ENCODE measurements at regions not wholly inside any gene's neighbourhood (a gene's known extent, or its start where the extent isn't known, plus 50 kb on each side); places are given as distances from the start of the nearest gene placed in this dataset.

GRCh38 chr5:68924481-68925145 lies 169.2 kb upstream of the SLC30A5 start:
- TF ChIP-seq, protein P1, sequence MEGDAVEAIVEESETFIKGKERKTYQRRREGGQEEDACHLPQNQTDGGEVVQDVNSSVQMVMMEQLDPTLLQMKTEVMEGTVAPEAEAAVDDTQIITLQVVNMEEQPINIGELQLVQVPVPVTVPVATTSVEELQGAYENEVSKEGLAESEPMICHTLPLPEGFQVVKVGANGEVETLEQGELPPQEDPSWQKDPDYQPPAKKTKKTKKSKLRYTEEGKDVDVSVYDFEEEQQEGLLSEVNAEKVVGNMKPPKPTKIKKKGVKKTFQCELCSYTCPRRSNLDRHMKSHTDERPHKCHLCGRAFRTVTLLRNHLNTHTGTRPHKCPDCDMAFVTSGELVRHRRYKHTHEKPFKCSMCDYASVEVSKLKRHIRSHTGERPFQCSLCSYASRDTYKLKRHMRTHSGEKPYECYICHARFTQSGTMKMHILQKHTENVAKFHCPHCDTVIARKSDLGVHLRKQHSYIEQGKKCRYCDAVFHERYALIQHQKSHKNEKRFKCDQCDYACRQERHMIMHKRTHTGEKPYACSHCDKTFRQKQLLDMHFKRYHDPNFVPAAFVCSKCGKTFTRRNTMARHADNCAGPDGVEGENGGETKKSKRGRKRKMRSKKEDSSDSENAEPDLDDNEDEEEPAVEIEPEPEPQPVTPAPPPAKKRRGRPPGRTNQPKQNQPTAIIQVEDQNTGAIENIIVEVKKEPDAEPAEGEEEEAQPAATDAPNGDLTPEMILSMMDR (IDR thresholded peaks at IDR 0.05 in 2 of 3, conservative IDR thresholded peaks at IDR 0.05 in 1 of 3; ENCODE audit: borderline replicate concordance in 1 of 3, insufficient read depth in 1 of 3, low read depth in 2 of 3, low read length in 2 of 3): no peak
- no peak for TF ChIP-seq CEBPB (IDR thresholded peaks at IDR 0.05; ENCODE audit: low read depth)
- no peak for TF ChIP-seq POLR2AphosphoS5 (IDR thresholded peaks at IDR 0.05; ENCODE audit: low read depth, low read length)
- TF ChIP-seq EZH2phosphoT487 (IDR thresholded peaks at IDR 0.05; ENCODE audit: borderline replicate concordance): no peak
- TF ChIP-seq SP1 (IDR thresholded peaks at IDR 0.05; ENCODE audit: low read depth): no peak
- TF ChIP-seq RAD21 (IDR thresholded peaks at IDR 0.05; ENCODE audit: low read depth): no peak
- no peak for TF ChIP-seq YY1 (IDR thresholded peaks at IDR 0.05; ENCODE audit: extremely low read depth, insufficient replicate concordance, low read depth, low read length)
- no peak for TF ChIP-seq POLR2A (IDR thresholded peaks at IDR 0.05; ENCODE audit: borderline replicate concordance, extremely low read depth, insufficient read depth, insufficient read length)
- no peak for TF ChIP-seq FOSL1 (IDR thresholded peaks at IDR 0.05; ENCODE audit: low read depth)
- TF ChIP-seq, protein P2, sequence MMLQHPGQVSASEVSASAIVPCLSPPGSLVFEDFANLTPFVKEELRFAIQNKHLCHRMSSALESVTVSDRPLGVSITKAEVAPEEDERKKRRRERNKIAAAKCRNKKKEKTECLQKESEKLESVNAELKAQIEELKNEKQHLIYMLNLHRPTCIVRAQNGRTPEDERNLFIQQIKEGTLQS (IDR thresholded peaks at IDR 0.05): no peak

All from HCT116 (cell line).